A673 (cell line): ENCODE measurements at regions not wholly inside any gene's neighbourhood (a gene's known extent, or its start where the extent isn't known, plus 50 kb on each side); places are given as distances from the start of the nearest gene placed in this dataset.

Source experiments
- EZH2 ChIP-seq: fragments of 200-600 bp; sonication (generic); IDR thresholded peaks from 2 replicates; pipeline ENCODE4 v1.6.1; 2017; ENCODE audit warnings: borderline replicate concordance, low read depth, mild to moderate bottlenecking, mixed read lengths, antibody characterized with exemption, low read length; ENCODE audit not compliant: poor library complexity, severe bottlenecking
- TF ChIP-seq, protein P1 (sequence below): fragments of 300-800, 200-600 bp; sonication (generic); conservative IDR thresholded peaks from 2 replicates; pipeline ENCODE4 v1.5.1; 2017; ENCODE audit warnings: low read depth, mild to moderate bottlenecking, antibody characterized with exemption, low read length, moderate library complexity, mixed read lengths

DNA sequence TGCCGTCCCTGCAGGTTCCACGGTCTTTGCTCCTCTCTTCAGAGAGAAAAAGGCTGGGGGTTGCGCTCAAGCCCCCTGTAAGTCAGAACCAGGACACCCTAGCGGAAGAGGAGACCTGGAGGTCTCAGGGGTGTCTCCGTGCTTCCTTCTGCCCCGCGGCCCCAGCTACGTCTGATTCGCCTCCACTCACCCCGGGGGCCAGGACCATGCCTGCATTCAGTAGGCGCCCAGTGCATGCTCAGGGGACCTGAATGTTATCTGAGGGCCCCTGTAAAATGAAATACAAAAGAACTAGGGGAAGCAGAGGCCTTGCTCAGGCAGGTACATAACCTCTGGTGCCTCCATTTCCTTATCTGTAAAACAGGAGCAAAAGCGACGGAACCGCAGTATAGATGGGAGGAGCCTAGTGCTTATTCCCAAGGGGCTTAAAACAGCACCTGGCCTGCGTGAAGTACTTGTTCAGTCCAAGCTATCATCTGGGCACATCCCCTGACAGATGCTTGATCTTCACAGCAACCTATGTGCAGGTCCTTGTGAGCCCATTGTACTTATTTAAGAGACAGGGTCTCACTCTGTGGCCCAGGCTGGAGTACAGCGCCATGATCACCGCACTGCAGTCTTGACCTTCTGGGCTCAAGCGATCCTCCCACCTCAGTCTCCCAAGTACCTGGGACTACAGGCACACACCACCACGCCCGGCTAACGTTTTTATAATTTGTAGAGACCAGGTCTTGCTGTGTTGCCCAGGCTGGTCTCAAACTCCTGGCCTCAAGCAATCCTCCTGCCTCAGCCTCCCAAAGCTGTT lies 110.3 kb upstream of the NCOR2 start:
- TF ChIP-seq, protein P1, sequence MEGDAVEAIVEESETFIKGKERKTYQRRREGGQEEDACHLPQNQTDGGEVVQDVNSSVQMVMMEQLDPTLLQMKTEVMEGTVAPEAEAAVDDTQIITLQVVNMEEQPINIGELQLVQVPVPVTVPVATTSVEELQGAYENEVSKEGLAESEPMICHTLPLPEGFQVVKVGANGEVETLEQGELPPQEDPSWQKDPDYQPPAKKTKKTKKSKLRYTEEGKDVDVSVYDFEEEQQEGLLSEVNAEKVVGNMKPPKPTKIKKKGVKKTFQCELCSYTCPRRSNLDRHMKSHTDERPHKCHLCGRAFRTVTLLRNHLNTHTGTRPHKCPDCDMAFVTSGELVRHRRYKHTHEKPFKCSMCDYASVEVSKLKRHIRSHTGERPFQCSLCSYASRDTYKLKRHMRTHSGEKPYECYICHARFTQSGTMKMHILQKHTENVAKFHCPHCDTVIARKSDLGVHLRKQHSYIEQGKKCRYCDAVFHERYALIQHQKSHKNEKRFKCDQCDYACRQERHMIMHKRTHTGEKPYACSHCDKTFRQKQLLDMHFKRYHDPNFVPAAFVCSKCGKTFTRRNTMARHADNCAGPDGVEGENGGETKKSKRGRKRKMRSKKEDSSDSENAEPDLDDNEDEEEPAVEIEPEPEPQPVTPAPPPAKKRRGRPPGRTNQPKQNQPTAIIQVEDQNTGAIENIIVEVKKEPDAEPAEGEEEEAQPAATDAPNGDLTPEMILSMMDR, result no peak
- no peak for TF ChIP-seq EZH2
